Mesenchymal stem cell (in vitro differentiated cells and primary cell): ENCODE measurements at regions not wholly inside any gene's neighbourhood (a gene's known extent, or its start where the extent isn't known, plus 50 kb on each side); places are given as distances from the start of the nearest gene placed in this dataset.

Experiments used
- DNase-seq: peaks from one replicate; pipeline ENCODE4 v3.0.0-alpha.2; 2013
- H2AFZ ChIP-seq: one replicate; pipeline ENCODE4 v1.6.1; 2013; ENCODE audit warnings: low read depth, mild to moderate bottlenecking, control low read depth, inconsistent platforms, low read length, moderate library complexity
- H2AK5ac ChIP-seq: 2 replicates; pipeline ENCODE4 v1.6.1; 2013; ENCODE audit warnings: low read length, moderate library complexity, mild to moderate bottlenecking, inconsistent platforms; ENCODE audit not compliant: severe bottlenecking
- H2BK120ac ChIP-seq: one replicate; pipeline ENCODE4 v1.6.1; 2013; ENCODE audit warnings: low read depth, mild to moderate bottlenecking, inconsistent platforms, low read length, moderate library complexity
- H2BK12ac ChIP-seq, 2 experiments: one replicate each; pipeline ENCODE4 v1.6.1; 2013; ENCODE audit warnings: inconsistent platforms in 2 of 2, low read length in 2 of 2, mild to moderate bottlenecking in 2 of 2, moderate library complexity in 2 of 2, control low read depth in 1 of 2
- H2BK15ac ChIP-seq: one replicate; pipeline ENCODE4 v1.6.1; 2013; ENCODE audit warnings: mild to moderate bottlenecking, low read depth, inconsistent platforms; ENCODE audit not compliant: poor library complexity, severe bottlenecking
- H2BK5ac ChIP-seq: 2 replicates; pipeline ENCODE4 v1.6.1; 2013; ENCODE audit warnings: low read depth, mild to moderate bottlenecking, low read length, control low read depth, inconsistent platforms; ENCODE audit not compliant: poor library complexity, severe bottlenecking
- H3K14ac ChIP-seq, 2 experiments: one replicate each; pipeline ENCODE4 v1.6.1; 2013; ENCODE audit warnings: inconsistent platforms in 2 of 2, low read length in 2 of 2, control low read depth in 1 of 2, mild to moderate bottlenecking in 1 of 2, moderate library complexity in 1 of 2
- H3K18ac ChIP-seq, 2 experiments: one replicate each; pipeline ENCODE4 v1.6.1; 2013; ENCODE audit warnings: inconsistent platforms in 2 of 2, low read length in 2 of 2, control low read depth in 1 of 2, low read depth in 1 of 2, mild to moderate bottlenecking in 1 of 2
- H3K23ac ChIP-seq, 2 experiments: one replicate each; pipeline ENCODE4 v1.6.1; 2013; ENCODE audit warnings: inconsistent platforms in 2 of 2, low read length in 2 of 2, mild to moderate bottlenecking in 2 of 2, moderate library complexity in 2 of 2, control low read depth in 1 of 2
- H3K27ac ChIP-seq: 2 replicates; pipeline ENCODE4 v1.5.1; 2013; ENCODE audit warnings: mild to moderate bottlenecking, moderate library complexity, low read length, control low read depth, inconsistent platforms; ENCODE audit not compliant: poor library complexity, severe bottlenecking
- H3K27me3 ChIP-seq, 2 experiments: 2 replicates each; pipeline versions ENCODE4 v1.6.1 to v1.7.0; 2013; ENCODE audit warnings: low read length in 2 of 2, mild to moderate bottlenecking in 2 of 2, moderate library complexity in 2 of 2, control low read depth in 1 of 2, inconsistent platforms in 1 of 2; ENCODE audit not compliant: control insufficient read depth in 1 of 2, insufficient read depth in 1 of 2
- H3K36me3 ChIP-seq, 2 experiments: 2 replicates each; pipeline versions ENCODE4 v1.6.1 to v1.7.0; 2013; ENCODE audit warnings: low read length in 2 of 2, control low read depth in 1 of 2, inconsistent platforms in 1 of 2, low read depth in 1 of 2, mild to moderate bottlenecking in 1 of 2; ENCODE audit not compliant: insufficient read depth in 2 of 2, control insufficient read depth in 1 of 2
- H3K4ac ChIP-seq, 2 experiments: one replicate each; pipeline ENCODE4 v1.6.1; 2013; ENCODE audit warnings: inconsistent platforms in 2 of 2, low read length in 2 of 2, mild to moderate bottlenecking in 2 of 2, moderate library complexity in 2 of 2, control low read depth in 1 of 2, low read depth in 1 of 2
- H3K4me1 ChIP-seq: 2 replicates; pipeline ENCODE4 v1.6.1; 2013; ENCODE audit warnings: low read depth, low read length, control low read depth; ENCODE audit not compliant: control insufficient read depth, insufficient read depth
- H3K4me2 ChIP-seq: 2 replicates; pipeline ENCODE4 v1.6.1; 2013; ENCODE audit warnings: low read length, mild to moderate bottlenecking, inconsistent platforms; ENCODE audit not compliant: poor library complexity, severe bottlenecking
- H3K4me3 ChIP-seq, 2 experiments: 2 replicates each; pipeline versions ENCODE4 v1.5.1 to v1.7.0; 2013; ENCODE audit warnings: low read length in 2 of 2, mild to moderate bottlenecking in 2 of 2, control low read depth in 1 of 2, low read depth in 1 of 2; ENCODE audit not compliant: insufficient read depth in 1 of 2
- H3K79me1 ChIP-seq: replicated peaks from 2 replicates; pipeline ENCODE4 v1.6.1; 2013; ENCODE audit warnings: mild to moderate bottlenecking, control low read depth, low read length, inconsistent platforms; ENCODE audit not compliant: poor library complexity, severe bottlenecking
- H3K9ac ChIP-seq: 2 replicates; pipeline ENCODE4 v1.7.0; 2013; ENCODE audit warnings: mild to moderate bottlenecking, low read length, moderate library complexity
- H3K9me3 ChIP-seq: 2 replicates; pipeline ENCODE4 v1.7.0; 2013; ENCODE audit warnings: mild to moderate bottlenecking, low read length; ENCODE audit not compliant: control insufficient read depth
- H4K8ac ChIP-seq: one replicate; pipeline ENCODE4 v1.6.1; 2013; ENCODE audit warnings: inconsistent platforms, mild to moderate bottlenecking, low read length, moderate library complexity
- H4K91ac ChIP-seq: one replicate; pipeline ENCODE4 v1.6.1; 2013; ENCODE audit warnings: mild to moderate bottlenecking, low read length, inconsistent platforms
- WGBS: methylation state at CpG from one replicate; pipeline ENCODE4 v1.1.7; 2013; ENCODE audit warnings: mixed read lengths; 5-methylcytosine and 5-hydroxymethylcytosine counted together

GRCh38 chr1:207967703-207968102 is 56.8 kb upstream of the CD34 start:
- 86% methylated on average over 2 of the region's 2 CpGs for WGBS

GRCh38 chr1:207966521-207966920 is 55.6 kb upstream of the CD34 start:
- no peak overlapping the region for H3K4me3 ChIP-seq
- no peak overlapping the region for H3K27ac ChIP-seq
- H3K4ac ChIP-seq, result no peak overlapping the region
- H3K23ac ChIP-seq, result no peak overlapping the region
- DNase-seq, result no peak
- no peak overlapping the region for H3K9ac ChIP-seq
- peaks cover 11% of the 10 kb centered on the region for H3K4me1 ChIP-seq
- no peak overlapping the region for H2AK5ac ChIP-seq
- peaks cover 0 to 3% of the 10 kb centered on the region in 2 experiments for H3K27me3 ChIP-seq
- no peak overlapping the region for H3K14ac ChIP-seq
- no peak overlapping the region for H3K4me2 ChIP-seq
- H3K79me1 ChIP-seq, result no peaks in the 10 kb centered on the region
- H3K36me3 ChIP-seq, result peaks cover 0 to 3% of the 10 kb centered on the region in 2 experiments
- H2BK12ac ChIP-seq, result no peak overlapping the region
- no peaks in the 10 kb centered on the region for H3K9me3 ChIP-seq
- no peak overlapping the region for H2BK15ac ChIP-seq
- H2BK5ac ChIP-seq, result no peak overlapping the region
- no peak overlapping the region for H2BK120ac ChIP-seq
- H4K91ac ChIP-seq, result no peak overlapping the region
- WGBS, result 95% methylated on average over 5 of the region's 5 CpGs
- H2AFZ ChIP-seq, result no peak overlapping the region
- no peak overlapping the region for H3K18ac ChIP-seq
- no peak overlapping the region for H4K8ac ChIP-seq

More at GRCh38 chr1:207967703-207968102, 56.8 kb upstream of the CD34 start:
- Histone ChIP-seq H2BK15ac (no peak overlapping the region), H3K9me3 (no peaks in the 10 kb centered on the region), H4K8ac (no peak overlapping the region), H3K27ac (no peak overlapping the region), H3K18ac (no peak overlapping the region), H3K4me3 (no peak overlapping the region), H2AK5ac (no peak overlapping the region), H3K23ac (no peak overlapping the region), H2BK120ac (no peak overlapping the region), H3K9ac (no peak overlapping the region), H3K4ac (no peak overlapping the region), H3K14ac (no peak overlapping the region), H3K4me1 (peaks cover 11% of the 10 kb centered on the region), H2BK5ac (no peak overlapping the region), H2BK12ac (no peak overlapping the region), H2AFZ (no peak overlapping the region), H3K36me3 (peaks cover 0 to 3% of the 10 kb centered on the region in 2 experiments), H4K91ac (no peak overlapping the region), H3K27me3 (peaks cover 1 to 10% of the 10 kb centered on the region in 2 experiments), H3K4me2 (no peak overlapping the region), H3K79me1 (no peaks in the 10 kb centered on the region)
- no peak for DNase-seq

GRCh38 chr1:207965392-207966387 is 54.8 kb upstream of the CD34 start:
- H2BK12ac ChIP-seq, result no peak overlapping the region
- no peak overlapping the region for H2BK5ac ChIP-seq
- H3K9ac ChIP-seq, result no peak overlapping the region
- H2BK15ac ChIP-seq, result no peak overlapping the region
- no peak overlapping the region for H3K4me2 ChIP-seq
- H3K9me3 ChIP-seq, result no peaks in the 10 kb centered on the region
- no peak overlapping the region for H3K23ac ChIP-seq
- DNase-seq, result no peak
- no peak overlapping the region for H3K4ac ChIP-seq
- H4K8ac ChIP-seq, result no peak overlapping the region
- H3K79me1 ChIP-seq, result no peaks in the 10 kb centered on the region
- no peak overlapping the region for H4K91ac ChIP-seq
- no peak overlapping the region for H3K27ac ChIP-seq
- H2BK120ac ChIP-seq, result no peak overlapping the region
- peaks cover 0 to 3% of the 10 kb centered on the region in 2 experiments for H3K36me3 ChIP-seq
- peaks cover 0 to 3% of the 10 kb centered on the region in 2 experiments for H3K27me3 ChIP-seq
- no peak overlapping the region for H3K18ac ChIP-seq
- H3K4me1 ChIP-seq, result peaks cover 11% of the 10 kb centered on the region
- WGBS, result 81% methylated on average over 9 of the region's 9 CpGs
- H3K14ac ChIP-seq, result no peak overlapping the region
- no peak overlapping the region for H3K4me3 ChIP-seq
- no peak overlapping the region for H2AFZ ChIP-seq
- no peak overlapping the region for H2AK5ac ChIP-seq

GRCh38 chr1:207964195-207964966 is 53.5 kb upstream of the CD34 start:
- 64% methylated on average over 21 of the region's 25 CpGs for WGBS
- peak overlapping the region; percentile 99 for H4K8ac ChIP-seq
- peak overlapping the region; percentile 88 for H4K91ac ChIP-seq

More at GRCh38 chr1:207964195-207964966, 53.5 kb upstream of the CD34 start:
- Histone ChIP-seq H2BK15ac (no peak overlapping the region), H3K9me3 (no peaks in the 10 kb centered on the region), H2BK5ac (no peak overlapping the region), H3K4me2 (peak overlapping the region; percentile 87), H3K14ac (no peak overlapping the region), H3K79me1 (no peaks in the 10 kb centered on the region), H2AK5ac (no peak overlapping the region), H2BK12ac (peak overlapping the region; percentile 41 to 83), H3K18ac (peak overlapping the region; percentile 88 to 95), H3K23ac (no peak overlapping the region), H2AFZ (peak overlapping the region; percentile 98), H3K4me1 (peaks cover 15% of the 10 kb centered on the region), H3K27me3 (no peaks in the 10 kb centered on the region), H3K4me3 (peak overlapping the region in 1 of 2 experiments; percentile 70), H3K36me3 (peaks cover 0 to 3% of the 10 kb centered on the region in 2 experiments), H2BK120ac (peak overlapping the region; percentile 2), H3K4ac (peak overlapping the region; percentile 78 to 98), H3K27ac (no peak overlapping the region), H3K9ac (peak overlapping the region; percentile 85)
- DNase-seq, result no peak
